SU-DHL-6 (cell line): ENCODE measurements at regions not wholly inside any gene's neighbourhood (a gene's known extent, or its start where the extent isn't known, plus 50 kb on each side); places are given as distances from the start of the nearest gene placed in this dataset.

Experiments used
- EZH2phosphoT487 ChIP-seq: fragments of 200-600 bp; sonication (generic), shearing (Covaris generic); conservative IDR thresholded peaks from 2 replicates; pipeline ENCODE4 v1.6.1; 2018; ENCODE audit warnings: mild to moderate bottlenecking, antibody characterized with exemption, low read length, moderate library complexity, mixed read lengths
- TF ChIP-seq, protein P1 (sequence below): fragments of 200-600 bp; sonication (generic); IDR thresholded peaks from one replicate; pipeline ENCODE4 v1.5.1; 2017; ENCODE audit warnings: antibody characterized with exemption, mild to moderate bottlenecking, low read length, moderate library complexity; ENCODE audit not compliant: insufficient read depth, poor library complexity, severe bottlenecking

DNA sequence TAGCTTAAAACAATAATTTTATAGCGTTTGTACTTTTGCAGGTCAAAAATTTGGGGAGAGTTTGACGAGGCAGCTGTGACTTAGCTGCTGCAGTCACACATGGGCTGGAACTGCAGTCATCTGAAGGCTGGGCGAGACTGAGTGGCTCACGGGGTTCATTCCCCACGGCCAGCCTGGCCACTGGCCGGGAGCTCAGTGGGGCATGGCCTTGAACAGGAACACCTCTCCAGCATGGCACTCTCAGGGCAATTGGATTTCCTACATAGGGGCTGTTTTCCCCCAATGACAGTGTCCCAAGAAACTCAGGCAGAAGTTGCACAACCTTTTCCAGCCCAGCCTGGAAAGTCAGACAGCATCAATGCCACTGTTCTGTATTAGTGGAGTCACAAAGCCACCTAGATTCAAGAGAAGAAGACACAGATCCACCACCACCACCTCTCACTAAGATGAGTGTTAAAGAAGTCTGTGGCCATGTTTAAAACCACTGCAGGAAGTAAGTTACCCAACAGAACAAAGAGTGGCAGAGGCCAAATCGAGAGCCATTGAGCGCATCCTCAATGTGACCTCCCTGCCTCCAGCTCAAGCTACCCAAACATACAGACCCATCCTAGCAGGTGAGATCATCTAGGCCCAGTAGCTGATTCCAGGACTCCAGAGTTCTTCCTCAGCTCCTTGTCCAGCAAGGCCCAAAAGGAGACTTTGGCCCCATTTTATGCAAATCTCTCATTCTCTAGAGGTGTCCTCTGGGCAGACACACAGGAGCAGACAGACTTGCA lies 618.7 kb upstream of the CADM1 start:
- TF ChIP-seq, protein P1, sequence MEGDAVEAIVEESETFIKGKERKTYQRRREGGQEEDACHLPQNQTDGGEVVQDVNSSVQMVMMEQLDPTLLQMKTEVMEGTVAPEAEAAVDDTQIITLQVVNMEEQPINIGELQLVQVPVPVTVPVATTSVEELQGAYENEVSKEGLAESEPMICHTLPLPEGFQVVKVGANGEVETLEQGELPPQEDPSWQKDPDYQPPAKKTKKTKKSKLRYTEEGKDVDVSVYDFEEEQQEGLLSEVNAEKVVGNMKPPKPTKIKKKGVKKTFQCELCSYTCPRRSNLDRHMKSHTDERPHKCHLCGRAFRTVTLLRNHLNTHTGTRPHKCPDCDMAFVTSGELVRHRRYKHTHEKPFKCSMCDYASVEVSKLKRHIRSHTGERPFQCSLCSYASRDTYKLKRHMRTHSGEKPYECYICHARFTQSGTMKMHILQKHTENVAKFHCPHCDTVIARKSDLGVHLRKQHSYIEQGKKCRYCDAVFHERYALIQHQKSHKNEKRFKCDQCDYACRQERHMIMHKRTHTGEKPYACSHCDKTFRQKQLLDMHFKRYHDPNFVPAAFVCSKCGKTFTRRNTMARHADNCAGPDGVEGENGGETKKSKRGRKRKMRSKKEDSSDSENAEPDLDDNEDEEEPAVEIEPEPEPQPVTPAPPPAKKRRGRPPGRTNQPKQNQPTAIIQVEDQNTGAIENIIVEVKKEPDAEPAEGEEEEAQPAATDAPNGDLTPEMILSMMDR = no peak
- no peak for TF ChIP-seq EZH2phosphoT487
